Adrenal gland (tissue), 9 donors: ENCODE measurements at regions not wholly inside any gene's neighbourhood (a gene's known extent, or its start where the extent isn't known, plus 50 kb on each side); places are given as distances from the start of the nearest gene placed in this dataset.

Experiments
- DNase-seq, 7 donors: peaks; one replicate each; pipeline ENCODE4 v3.0.0-alpha.2; 2019 to 2020
- H3K27ac ChIP-seq, 5 donors: fragments of 200-600 bp; sonication (generic) in 4 of 5; 1 replicate in 3 of 5; 2 replicates in 2 of 5; pipeline versions ENCODE4 v1.5.1 to v1.8.0; 2016 to 2020; ENCODE audit warnings: mild to moderate bottlenecking in 1 of 5
- H3K27me3 ChIP-seq: fragments of 200-600 bp; 2 replicates; pipeline ENCODE4 v1.8.0; 2021
- H3K36me3 ChIP-seq, 2 donors: fragments of 200-600 bp; replicated peaks in 1 of 2; 1 replicate in 1 of 2; 2 replicates in 1 of 2; pipeline versions ENCODE4 v1.5.1 to v1.8.0; 2018 to 2022
- H3K4me1 ChIP-seq, 2 donors: fragments of 200-600 bp; replicated peaks in 1 of 2; 1 replicate in 1 of 2; 2 replicates in 1 of 2; pipeline versions ENCODE4 v1.5.1 to v1.8.0; 2018 to 2021
- H3K4me3 ChIP-seq, 4 donors: fragments of 200-600 bp; sonication (generic) in 3 of 4; one replicate each; pipeline ENCODE4 v1.5.1; 2016 to 2018
- H3K9me3 ChIP-seq, 3 donors: fragments of 200-600 bp; sonication (generic) in 1 of 3; replicated peaks in 1 of 3; 1 replicate in 2 of 3; 2 replicates in 1 of 3; pipeline versions ENCODE4 v1.5.1 to v1.8.0; 2016 to 2021
- POLR2A ChIP-seq, 2 donors: fragments of 450-650 bp; IDR thresholded peaks; one replicate each; pipeline ENCODE4 v1.6.1; 2017; ENCODE audit warnings: antibody characterized with exemption in 2 of 2, mild to moderate bottlenecking in 2 of 2, moderate library complexity in 1 of 2
- WGBS, 4 donors: extraction: QIAGEN DNeasy Blood & Tissue Kit in 2 of 4; methylation state at CpG; one replicate each; pipeline versions ENCODE4 v1.1.5 to v1.1.7; 2013 to 2017; 5-methylcytosine and 5-hydroxymethylcytosine counted together
- intact Hi-C, 2 donors: fragments of 100-400 bp; cut with DNase I; formaldehyde crosslinking; loops; one replicate each; pipeline versions ENCODE4 v1.14.1 to v1.15.0; 2022 to 2023
- TF ChIP-seq, protein P1 (sequence below), 6 experiments: fragments of 450-650 bp in 4 of 6; fragments of 200-600 bp in 2 of 6; sonication (generic) in 1 of 6; IDR thresholded peaks; 1 replicate in 5 of 6; 2 replicates in 1 of 6; pipeline versions ENCODE4 v1.5.1 to v1.8.0; 2016 to 2021; ENCODE audit warnings: antibody characterized with exemption in 6 of 6, mild to moderate bottlenecking in 2 of 6, moderate library complexity in 1 of 6
- donor health status: healthy with polysubstance abuse.
- donor health status: Bipolar disorder and iron deficiency.
- donor health status: DM: yes; HTN: yes; CAD: no.
- donor health status: DM: no; HTN: no; CAD: no.
- donor health status: DM: no; HTN: no; CAD: no.

DNA sequence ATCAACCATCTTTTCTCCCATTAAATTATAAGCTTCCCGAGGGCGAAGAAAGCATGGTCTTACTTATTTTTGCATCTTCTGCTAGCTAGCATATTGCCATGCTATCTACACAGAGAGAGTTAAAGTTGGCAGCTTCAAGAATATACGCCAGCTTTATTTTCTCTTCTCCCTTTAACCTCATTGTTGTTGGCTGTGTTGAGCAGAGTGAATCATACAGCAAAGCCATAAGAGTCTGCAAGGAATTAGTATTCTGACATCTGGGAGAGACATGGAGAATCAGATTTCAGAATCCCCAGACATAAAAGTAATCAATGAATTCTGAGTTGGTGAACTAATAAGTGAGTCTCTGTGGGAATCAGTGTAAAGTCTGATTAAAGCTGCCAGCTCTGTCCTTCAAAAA is 649.6 kb upstream of the PTBP2 start:
- 78 to 86% (median 80%) methylated on average over 3 of the region's 3 CpGs for WGBS, 4 donors
- H3K36me3 ChIP-seq = no peaks in the 10 kb centered on the region
- no peak for TF ChIP-seq POLR2A (IDR thresholded peaks at IDR 0.05)
- TF ChIP-seq, protein P1, sequence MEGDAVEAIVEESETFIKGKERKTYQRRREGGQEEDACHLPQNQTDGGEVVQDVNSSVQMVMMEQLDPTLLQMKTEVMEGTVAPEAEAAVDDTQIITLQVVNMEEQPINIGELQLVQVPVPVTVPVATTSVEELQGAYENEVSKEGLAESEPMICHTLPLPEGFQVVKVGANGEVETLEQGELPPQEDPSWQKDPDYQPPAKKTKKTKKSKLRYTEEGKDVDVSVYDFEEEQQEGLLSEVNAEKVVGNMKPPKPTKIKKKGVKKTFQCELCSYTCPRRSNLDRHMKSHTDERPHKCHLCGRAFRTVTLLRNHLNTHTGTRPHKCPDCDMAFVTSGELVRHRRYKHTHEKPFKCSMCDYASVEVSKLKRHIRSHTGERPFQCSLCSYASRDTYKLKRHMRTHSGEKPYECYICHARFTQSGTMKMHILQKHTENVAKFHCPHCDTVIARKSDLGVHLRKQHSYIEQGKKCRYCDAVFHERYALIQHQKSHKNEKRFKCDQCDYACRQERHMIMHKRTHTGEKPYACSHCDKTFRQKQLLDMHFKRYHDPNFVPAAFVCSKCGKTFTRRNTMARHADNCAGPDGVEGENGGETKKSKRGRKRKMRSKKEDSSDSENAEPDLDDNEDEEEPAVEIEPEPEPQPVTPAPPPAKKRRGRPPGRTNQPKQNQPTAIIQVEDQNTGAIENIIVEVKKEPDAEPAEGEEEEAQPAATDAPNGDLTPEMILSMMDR (IDR thresholded peaks at IDR 0.05) = no peak

DNA sequence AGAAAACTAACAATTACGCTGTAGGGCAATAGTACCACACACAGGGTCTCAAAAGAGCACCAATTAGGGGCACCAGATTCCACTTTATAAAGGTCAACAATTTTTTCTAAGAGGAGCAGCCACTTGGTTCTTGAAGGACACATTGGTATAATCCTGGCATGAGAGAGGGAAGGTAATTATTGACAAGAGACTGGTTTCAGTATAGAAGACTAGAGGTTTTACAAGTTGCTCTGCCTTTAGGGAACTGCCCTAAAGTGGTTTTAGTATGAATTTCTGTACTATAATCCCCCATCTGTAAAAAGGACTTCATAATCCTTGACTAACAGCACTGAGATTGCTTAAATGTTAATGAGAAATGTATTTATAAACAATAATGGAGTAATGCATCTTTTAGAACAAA is 648.5 kb upstream of the PTBP2 start:
- TF ChIP-seq, protein P1 (IDR thresholded peaks at IDR 0.05) = no peak
- TF ChIP-seq POLR2A (IDR thresholded peaks at IDR 0.05) = no peak
- H3K9me3 ChIP-seq = peaks cover 0 to 4% (median 0%) of the 10 kb centered on the region in 3 donors
- WGBS, 4 donors = 71 to 92% (median 86%) methylated on average over 1 of the region's 1 CpG
- H3K4me1 ChIP-seq = no peaks in the 10 kb centered on the region
- H3K36me3 ChIP-seq = no peaks in the 10 kb centered on the region
- no peak overlapping the region for H3K4me3 ChIP-seq
- DNase-seq = no peak
- intact Hi-C loops = no loop called here
- no peak overlapping the region for H3K27ac ChIP-seq
- H3K27me3 ChIP-seq = no peaks in the 10 kb centered on the region

More for the DNA sequence above, 649.6 kb upstream of the PTBP2 start:
- Histone ChIP-seq H3K4me3 (no peak overlapping the region), H3K9me3 (no peaks in the 10 kb centered on the region), H3K27ac (no peak overlapping the region), H3K27me3 (no peaks in the 10 kb centered on the region), H3K4me1 (no peaks in the 10 kb centered on the region)
- intact Hi-C loops = no loop called here
- DNase-seq = no peak

DNA sequence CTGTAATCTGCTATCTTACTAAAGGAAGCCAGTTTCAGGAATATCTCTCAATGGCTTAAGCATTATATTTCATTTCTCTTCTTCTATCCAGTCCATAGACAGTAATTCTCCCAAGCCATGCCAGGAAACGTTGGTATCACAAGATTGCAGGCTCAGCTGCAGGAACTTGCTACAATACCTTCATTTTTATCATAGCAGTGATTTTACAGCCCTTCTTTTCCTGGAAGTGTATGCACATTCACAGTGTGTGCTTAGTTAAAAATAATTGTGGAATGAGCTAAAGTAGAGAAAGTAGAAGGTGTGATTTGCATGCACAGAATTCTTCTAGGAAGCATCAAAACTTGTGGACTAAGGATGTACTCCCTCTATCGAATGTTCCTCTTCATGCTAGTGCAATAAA is 647.2 kb upstream of the PTBP2 start:
- H3K36me3 ChIP-seq = no peaks in the 10 kb centered on the region
- intact Hi-C loops = no loop called here
- H3K27me3 ChIP-seq = no peaks in the 10 kb centered on the region
- H3K9me3 ChIP-seq = peaks cover 0 to 4% (median 0%) of the 10 kb centered on the region in 3 donors
- no peak overlapping the region for H3K27ac ChIP-seq
- H3K4me1 ChIP-seq = no peaks in the 10 kb centered on the region
- DNase-seq = no peak
- no peak for TF ChIP-seq POLR2A (IDR thresholded peaks at IDR 0.05)
- TF ChIP-seq, protein P1 (IDR thresholded peaks at IDR 0.05) = no peak
- H3K4me3 ChIP-seq = no peak overlapping the region
- WGBS, 4 donors = 37 to 51% (median 39%) methylated on average over 2 of the region's 2 CpGs

GRCh38 chr1:96074876-96075577 is 646.6 kb upstream of the PTBP2 start:
- peaks cover 0 to 4% (median 0%) of the 10 kb centered on the region in 3 donors for H3K9me3 ChIP-seq
- intact Hi-C loops = no loop called here
- TF ChIP-seq, protein P1 (IDR thresholded peaks at IDR 0.05) = no peak
- no peak for TF ChIP-seq POLR2A (IDR thresholded peaks at IDR 0.05)
- 20 to 23% (median 21%) methylated on average over 5 of the region's 5 CpGs for WGBS, 4 donors
- no peaks in the 10 kb centered on the region for H3K4me1 ChIP-seq
- no peak overlapping the region for H3K4me3 ChIP-seq
- no peaks in the 10 kb centered on the region for H3K27me3 ChIP-seq
- no peak for DNase-seq
- H3K36me3 ChIP-seq = no peaks in the 10 kb centered on the region
- no peak overlapping the region for H3K27ac ChIP-seq
